GM23338 (cell line): ENCODE measurements at regions not wholly inside any gene's neighbourhood (a gene's known extent, or its start where the extent isn't known, plus 50 kb on each side); places are given as distances from the start of the nearest gene placed in this dataset.

ENCODE experiments used
- CREB1 ChIP-seq: fragments of 250-450 bp; sonication (Bioruptor Pico); IDR thresholded peaks from 2 replicates; pipeline ENCODE4 v1.5.0; 2020; ENCODE audit warnings: low read depth, mild to moderate bottlenecking, moderate library complexity
- CTCF ChIP-seq, 2 experiments: fragments of 200-600 bp in 1 of 2; sonication (generic) in 1 of 2; conservative IDR thresholded peaks; 2 replicates each; pipeline versions ENCODE4 v1.5.1 to v1.6.1; 2016 to 2017; ENCODE audit warnings: antibody characterized with exemption in 2 of 2, low read depth in 2 of 2, mild to moderate bottlenecking in 2 of 2, moderate library complexity in 1 of 2
- EZH2 ChIP-seq: fragments of 200-600 bp; sonication (generic); IDR thresholded peaks from one replicate; pipeline ENCODE4 v1.8.0; 2017; ENCODE audit warnings: antibody characterized with exemption, mild to moderate bottlenecking, low read depth; ENCODE audit not compliant: unreplicated experiment
- POLR2AphosphoS5 ChIP-seq: IDR thresholded peaks from 2 replicates; pipeline ENCODE4 v1.6.1; 2016; ENCODE audit warnings: antibody characterized with exemption, low read depth

GRCh38 chr2:16039823-16040222, 99.5 kb downstream of the MYCN start:
- no peak for TF ChIP-seq CTCF (conservative IDR thresholded peaks at IDR 0.05; ENCODE audit: low read depth in 2 of 2)
- no peak for TF ChIP-seq CREB1
- no peak for TF ChIP-seq POLR2AphosphoS5
- no peak for TF ChIP-seq EZH2
